Body of pancreas (tissue), 4 donors: ENCODE measurements at regions not wholly inside any gene's neighbourhood (a gene's known extent, or its start where the extent isn't known, plus 50 kb on each side); places are given as distances from the start of the nearest gene placed in this dataset.

Source experiments
- ATAC-seq: fragments of 150-250 bp; one replicate; pipeline ENCODE4 v1.9.1; 2016
- DNase-seq, 4 donors: peaks; one replicate each; pipeline ENCODE4 v3.0.0-alpha.2; 2019
- H3K27ac ChIP-seq, 4 donors: fragments of 200-600 bp; sonication (generic); 1 replicate in 3 of 4; 2 replicates in 1 of 4; pipeline versions ENCODE4 v1.5.1 to v1.6.1; 2016 to 2019; ENCODE audit warnings: mild to moderate bottlenecking in 1 of 4, mixed read lengths in 1 of 4, moderate library complexity in 1 of 4
- H3K27me3 ChIP-seq, 2 donors: fragments of 200-600 bp; sonication (generic); one replicate each; pipeline ENCODE4 v1.6.0; 2016; ENCODE audit warnings: mild to moderate bottlenecking in 1 of 2
- H3K36me3 ChIP-seq, 2 donors: fragments of 200-600 bp; sonication (generic); replicated peaks in 1 of 2; 2 replicates each; pipeline ENCODE4 v1.5.1; 2016; ENCODE audit warnings: low read depth in 2 of 2; ENCODE audit not compliant: insufficient read depth in 1 of 2
- H3K4me1 ChIP-seq: fragments of 200-600 bp; sonication (generic); one replicate; pipeline ENCODE4 v1.6.0; 2016
- H3K4me3 ChIP-seq, 2 donors: fragments of 200-600 bp; sonication (generic); 1 replicate in 1 of 2; 2 replicates in 1 of 2; pipeline ENCODE4 v1.5.1; 2016 to 2019
- H3K9me3 ChIP-seq, 3 donors: fragments of 200-600 bp; sonication (generic); 1 replicate in 2 of 3; 2 replicates in 1 of 3; pipeline ENCODE4 v1.5.1; 2016
- POLR2A ChIP-seq, 3 donors: fragments of 450-650 bp; IDR thresholded peaks; one replicate each; pipeline ENCODE4 v1.6.1; 2016; ENCODE audit warnings: antibody characterized with exemption in 3 of 3, mild to moderate bottlenecking in 2 of 3
- WGBS, 2 donors: methylation state at CpG; one replicate each; pipeline ENCODE4 v1.1.5; 2017; 5-methylcytosine and 5-hydroxymethylcytosine counted together
- intact Hi-C: fragments of 100-400 bp; cut with DNase I; formaldehyde crosslinking; loops from one replicate; pipeline ENCODE4 v1.15.1; 2023
- TF ChIP-seq, protein P1 (sequence below), 7 experiments: fragments of 450-650 bp in 4 of 7; fragments of 200-600 bp in 3 of 7; sonication (generic) in 3 of 7; IDR thresholded peaks; one replicate each; pipeline ENCODE4 v1.5.1; 2016 to 2019; ENCODE audit warnings: antibody characterized with exemption in 7 of 7

DNA sequence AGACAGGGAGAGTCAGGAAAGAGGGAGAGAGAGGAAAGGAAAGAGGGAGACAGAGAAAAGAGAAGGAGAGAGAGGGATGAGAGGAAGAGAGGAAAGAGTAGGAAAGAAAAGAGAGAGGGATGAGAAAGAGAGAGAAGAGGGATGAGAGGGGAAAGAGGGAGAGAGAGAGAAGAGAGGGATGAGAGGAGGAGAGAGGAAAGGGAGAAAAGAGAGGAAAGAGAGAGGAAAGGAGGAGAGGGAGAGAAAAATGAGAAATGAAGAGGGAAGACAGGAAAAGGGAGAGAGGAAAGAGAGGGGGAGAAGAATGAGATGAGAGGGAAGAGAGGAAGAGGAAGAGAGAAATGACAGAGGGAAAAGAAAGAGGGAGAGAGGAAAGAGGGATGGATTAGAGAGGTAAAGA is 207.0 kb upstream of the SKOR2 start:
- no peaks in the 10 kb centered on the region for H3K36me3 ChIP-seq
- ATAC-seq (no peak), DNase-seq (no peak)
- H3K4me1 ChIP-seq: no peaks in the 10 kb centered on the region
- intact Hi-C loops: no loop called here
- H3K27me3 ChIP-seq: no peaks in the 10 kb centered on the region
- no peak overlapping the region for H3K27ac ChIP-seq
- no peak overlapping the region for H3K4me3 ChIP-seq
- no peak for TF ChIP-seq POLR2A (IDR thresholded peaks at IDR 0.05)
- TF ChIP-seq, protein P1, sequence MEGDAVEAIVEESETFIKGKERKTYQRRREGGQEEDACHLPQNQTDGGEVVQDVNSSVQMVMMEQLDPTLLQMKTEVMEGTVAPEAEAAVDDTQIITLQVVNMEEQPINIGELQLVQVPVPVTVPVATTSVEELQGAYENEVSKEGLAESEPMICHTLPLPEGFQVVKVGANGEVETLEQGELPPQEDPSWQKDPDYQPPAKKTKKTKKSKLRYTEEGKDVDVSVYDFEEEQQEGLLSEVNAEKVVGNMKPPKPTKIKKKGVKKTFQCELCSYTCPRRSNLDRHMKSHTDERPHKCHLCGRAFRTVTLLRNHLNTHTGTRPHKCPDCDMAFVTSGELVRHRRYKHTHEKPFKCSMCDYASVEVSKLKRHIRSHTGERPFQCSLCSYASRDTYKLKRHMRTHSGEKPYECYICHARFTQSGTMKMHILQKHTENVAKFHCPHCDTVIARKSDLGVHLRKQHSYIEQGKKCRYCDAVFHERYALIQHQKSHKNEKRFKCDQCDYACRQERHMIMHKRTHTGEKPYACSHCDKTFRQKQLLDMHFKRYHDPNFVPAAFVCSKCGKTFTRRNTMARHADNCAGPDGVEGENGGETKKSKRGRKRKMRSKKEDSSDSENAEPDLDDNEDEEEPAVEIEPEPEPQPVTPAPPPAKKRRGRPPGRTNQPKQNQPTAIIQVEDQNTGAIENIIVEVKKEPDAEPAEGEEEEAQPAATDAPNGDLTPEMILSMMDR (IDR thresholded peaks at IDR 0.05): no peak
- H3K9me3 ChIP-seq: no peaks in the 10 kb centered on the region

DNA sequence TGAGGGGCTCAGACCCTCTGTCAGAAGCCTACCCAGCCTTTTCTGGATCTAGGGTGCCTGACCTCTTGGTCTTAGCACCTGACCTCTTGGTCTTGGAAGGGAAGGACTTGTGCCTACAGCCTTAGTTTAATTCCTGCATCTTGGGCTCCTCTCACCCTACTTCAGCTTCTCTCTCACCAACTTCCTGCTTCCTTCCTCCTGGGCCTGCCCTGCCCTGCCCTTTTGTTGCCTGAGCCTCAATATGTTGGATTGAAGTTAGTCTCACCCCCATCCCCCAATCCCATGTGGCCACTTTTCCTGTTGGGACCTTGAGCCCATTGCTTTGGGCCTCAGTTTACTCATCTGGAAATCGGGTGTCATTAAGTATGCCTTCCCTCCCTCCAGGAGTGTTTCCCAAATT is 206.2 kb upstream of the SKOR2 start:
- 43 to 48% methylated on average over 1 of the region's 1 CpG for WGBS, 2 donors
- no peak for TF ChIP-seq POLR2A (IDR thresholded peaks at IDR 0.05)
- TF ChIP-seq, protein P1 (IDR thresholded peaks at IDR 0.05): no peak
- Histone ChIP-seq H3K27ac (no peak overlapping the region), H3K36me3 (no peaks in the 10 kb centered on the region), H3K4me3 (no peak overlapping the region), H3K9me3 (no peaks in the 10 kb centered on the region), H3K27me3 (no peaks in the 10 kb centered on the region), H3K4me1 (no peaks in the 10 kb centered on the region)
- intact Hi-C loops: no loop called here
- ATAC-seq (no peak), DNase-seq (no peak)

DNA sequence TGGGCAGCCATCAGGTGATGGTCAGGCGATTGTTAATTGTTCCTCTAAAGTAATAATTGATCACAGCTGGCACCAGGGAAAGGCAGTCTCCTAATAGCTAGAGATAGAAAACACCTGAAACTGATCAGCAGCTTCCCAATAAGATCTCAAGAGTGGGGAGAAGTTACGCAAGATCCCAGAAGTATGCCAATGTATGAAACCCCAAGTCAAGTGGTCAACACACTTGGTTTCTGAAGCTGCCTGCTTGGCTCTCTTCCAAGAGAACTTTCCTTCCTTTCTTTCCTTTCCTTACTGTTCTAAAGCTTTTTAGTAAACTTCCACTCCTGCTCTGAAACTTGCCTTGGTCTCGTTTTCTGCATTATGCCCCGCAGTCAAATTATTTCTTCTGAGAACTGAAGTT is 201.6 kb upstream of the SKOR2 start:
- intact Hi-C loops: no loop called here
- DNase-seq (no peak), ATAC-seq (no peak)
- Histone ChIP-seq H3K9me3 (no peaks in the 10 kb centered on the region), H3K4me3 (no peak overlapping the region), H3K27me3 (no peaks in the 10 kb centered on the region), H3K27ac (no peak overlapping the region), H3K36me3 (no peaks in the 10 kb centered on the region), H3K4me1 (no peaks in the 10 kb centered on the region)
- WGBS, 2 donors: 77 to 82% methylated on average over 4 of the region's 4 CpGs
- TF ChIP-seq, protein P1 (IDR thresholded peaks at IDR 0.05): no peak
- TF ChIP-seq POLR2A (IDR thresholded peaks at IDR 0.05): no peak

DNA sequence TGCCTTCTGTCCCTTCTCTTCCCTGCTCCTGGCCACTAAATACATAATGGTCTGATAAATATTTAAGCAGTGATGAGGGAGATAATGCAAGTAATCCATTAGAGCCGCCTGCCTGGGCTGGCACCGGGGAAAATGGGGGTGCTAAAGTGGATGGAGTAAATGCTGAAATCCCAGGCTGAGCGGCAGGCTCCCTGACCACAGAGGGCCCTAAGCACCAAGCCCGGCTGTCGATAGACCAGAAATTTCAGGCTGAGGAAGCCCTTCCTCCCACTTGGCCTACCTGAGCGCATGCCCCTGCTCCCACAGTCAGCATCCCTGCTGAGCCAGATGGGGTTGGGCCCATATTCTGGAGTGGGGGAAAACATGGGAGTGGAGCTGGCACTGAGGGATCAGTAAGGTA is 197.5 kb upstream of the SKOR2 start:
- WGBS, 2 donors: 67 to 74% methylated on average over 6 of the region's 6 CpGs
- H3K27ac ChIP-seq: no peak overlapping the region
- DNase-seq: no peak
- H3K4me1 ChIP-seq: no peaks in the 10 kb centered on the region
- no peak for ATAC-seq
- H3K27me3 ChIP-seq: no peaks in the 10 kb centered on the region
- no peak overlapping the region for H3K4me3 ChIP-seq
- TF ChIP-seq, protein P1 (IDR thresholded peaks at IDR 0.05): no peak
- no peak for TF ChIP-seq POLR2A (IDR thresholded peaks at IDR 0.05)
- no peaks in the 10 kb centered on the region for H3K9me3 ChIP-seq
- H3K36me3 ChIP-seq: no peaks in the 10 kb centered on the region
- intact Hi-C loops: no loop called here

DNA sequence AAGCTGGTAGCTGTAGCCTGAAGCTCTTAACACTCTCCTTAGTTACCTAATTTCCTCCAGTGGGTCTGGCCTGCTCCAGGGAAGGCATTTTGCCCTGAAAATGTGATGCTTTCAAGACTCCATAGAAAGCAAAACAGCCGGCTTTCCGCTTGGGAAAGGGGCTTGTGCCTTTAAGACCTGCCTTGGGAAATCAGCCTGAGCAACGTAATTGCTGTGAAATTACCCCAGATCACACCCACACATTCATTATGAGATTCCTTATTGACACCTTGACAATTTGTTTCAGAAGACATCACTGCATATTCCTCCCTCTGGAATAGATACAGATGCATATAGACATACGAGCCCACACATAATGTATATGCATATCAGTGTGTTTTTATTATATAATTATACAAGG is 190.5 kb upstream of the SKOR2 start:
- H3K27ac ChIP-seq: no peak overlapping the region
- H3K27me3 ChIP-seq: no peaks in the 10 kb centered on the region
- no peak overlapping the region for H3K4me3 ChIP-seq
- no peaks in the 10 kb centered on the region for H3K9me3 ChIP-seq
- H3K36me3 ChIP-seq: no peaks in the 10 kb centered on the region
- intact Hi-C loops: no loop called here
- 61 to 75% methylated on average over 4 of the region's 4 CpGs for WGBS, 2 donors
- no peaks in the 10 kb centered on the region for H3K4me1 ChIP-seq
- ATAC-seq (no peak), DNase-seq (no peak)
- TF ChIP-seq, protein P1 (IDR thresholded peaks at IDR 0.05): no peak
- no peak for TF ChIP-seq POLR2A (IDR thresholded peaks at IDR 0.05)
